ENCODE measurements at regions not wholly inside any gene's neighbourhood (a gene's known extent, or its start where the extent isn't known, plus 50 kb on each side); places are given as distances from the start of the nearest gene placed in this dataset.
"Not testable (repeated sequence)": the region's sequence is repeated elsewhere in the genome, so short reads cannot be mapped to it uniquely, and the experiment has no call there.

GRCh38 chr13:111484959-111485358 is 164.5 kb downstream of the TEX29 start:
- intact Hi-C loops (cut with DNase I) = no loop called here
- DNase-seq (ENCODE audit: missing footprints) (no peak), ATAC-seq (no peak)

- DNase-seq (ENCODE audit: missing footprints) = no peak
- no peak for ATAC-seq
- intact Hi-C loops (cut with DNase I) = no loop called here
Observed at GRCh38 chr13:111485491-111486250, 165.2 kb downstream of the TEX29 start.

- DNase-seq (ENCODE audit: missing footprints) (no peak), ATAC-seq (no peak)
- intact Hi-C loops (cut with DNase I) = no loop called here
Observed at GRCh38 chr13:111486331-111486730, 165.9 kb downstream of the TEX29 start.

- no peak for DNase-seq (ENCODE audit: missing footprints)
- ATAC-seq = no peak
- intact Hi-C loops (cut with DNase I) = no loop called here
Observed at GRCh38 chr13:111486801-111487200, 166.4 kb downstream of the TEX29 start.

- ATAC-seq (no peak), DNase-seq (ENCODE audit: missing footprints) (no peak)
- intact Hi-C loops (cut with DNase I) = no loop called here
Observed at GRCh38 chr13:111488486-111489132, 168.2 kb downstream of the TEX29 start.

- no peak for ATAC-seq
Observed at GRCh38 chr13:111489301-111489700, 168.9 kb downstream of the TEX29 start.

GRCh38 chr13:111490611-111491010 is 170.2 kb downstream of the TEX29 start:
- intact Hi-C loops (cut with DNase I) = no loop called here
- no peak for ATAC-seq
- DNase-seq (ENCODE audit: missing footprints) = no peak

More at GRCh38 chr13:111489301-111489700, 168.9 kb downstream of the TEX29 start:
- no peak for DNase-seq (ENCODE audit: missing footprints)
- intact Hi-C loops (cut with DNase I) = no loop called here

- no peak for DNase-seq (ENCODE audit: missing footprints)
- no peak for ATAC-seq
- intact Hi-C loops (cut with DNase I) = no loop called here
Observed at GRCh38 chr13:111491021-111491420, 170.6 kb downstream of the TEX29 start.

- ATAC-seq = no peak
- DNase-seq (ENCODE audit: missing footprints) = no peak
- intact Hi-C loops (cut with DNase I) = no loop called here
Observed at GRCh38 chr13:111491659-111492058, 171.2 kb downstream of the TEX29 start.

- DNase-seq (ENCODE audit: missing footprints) = no peak
- no peak for ATAC-seq
- intact Hi-C loops (cut with DNase I) = no loop called here
Observed at GRCh38 chr13:111492341-111492950, 172.0 kb downstream of the TEX29 start.

- DNase-seq (ENCODE audit: missing footprints) (no peak), ATAC-seq (no peak)
- intact Hi-C loops (cut with DNase I) = no loop called here
Observed at GRCh38 chr13:111492958-111493357, 172.5 kb downstream of the TEX29 start.

- ATAC-seq (no peak), DNase-seq (ENCODE audit: missing footprints) (no peak)
- intact Hi-C loops (cut with DNase I) = no loop called here
Observed at GRCh38 chr13:111493468-111493867, 173.0 kb downstream of the TEX29 start.

GRCh38 chr13:111494641-111495040 is 174.2 kb downstream of the TEX29 start:
- no peak for DNase-seq (ENCODE audit: missing footprints)
- no peak for ATAC-seq
- intact Hi-C loops (cut with DNase I) = no loop called here

GRCh38 chr13:111501596-111502535 is 181.4 kb downstream of the TEX29 start:
- DNase-seq (ENCODE audit: missing footprints); intact Hi-C loops (cut with DNase I); ATAC-seq: not testable (repeated sequence)

GRCh38 chr13:111502957-111503356 is 182.5 kb downstream of the TEX29 start:
- intact Hi-C loops (cut with DNase I) = no loop called here
- no peak for DNase-seq (ENCODE audit: missing footprints)
- ATAC-seq = no peak

- ATAC-seq = no peak
- intact Hi-C loops (cut with DNase I) = no loop called here
- no peak for DNase-seq (ENCODE audit: missing footprints)
Observed at GRCh38 chr13:111503376-111503775, 182.9 kb downstream of the TEX29 start.

- ATAC-seq (no peak), DNase-seq (ENCODE audit: missing footprints) (no peak)
- intact Hi-C loops (cut with DNase I) = no loop called here
Observed at GRCh38 chr13:111503905-111504695, 183.7 kb downstream of the TEX29 start.

- ATAC-seq (no peak), DNase-seq (ENCODE audit: missing footprints) (no peak)
- intact Hi-C loops (cut with DNase I) = no loop called here
Observed at GRCh38 chr13:111505175-111505777, 184.8 kb downstream of the TEX29 start.
